ENCODE measurements at regions not wholly inside any gene's neighbourhood (a gene's known extent, or its start where the extent isn't known, plus 50 kb on each side); places are given as distances from the start of the nearest gene placed in this dataset.

DNA sequence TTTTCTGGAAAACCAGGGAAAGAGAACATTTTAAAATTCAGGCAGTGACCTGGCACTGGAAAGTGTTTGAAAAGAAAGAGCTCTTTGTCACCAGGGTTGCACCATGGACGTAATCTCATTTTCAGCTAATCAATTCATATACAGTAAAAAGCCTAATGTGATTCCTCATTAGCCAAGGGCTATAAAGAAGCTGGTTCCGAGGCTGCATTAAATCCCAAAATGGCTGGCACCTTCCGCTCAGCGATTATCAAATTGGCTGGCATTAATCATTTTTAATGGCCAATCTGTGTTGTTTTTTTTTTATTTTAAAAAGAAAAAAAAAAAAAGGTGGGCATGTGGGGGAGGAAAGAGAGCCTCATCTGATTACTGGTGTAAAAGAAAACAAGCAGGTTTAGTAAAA lies 341.4 kb downstream of the RAB28 start:
- TF ChIP-seq, protein P1, sequence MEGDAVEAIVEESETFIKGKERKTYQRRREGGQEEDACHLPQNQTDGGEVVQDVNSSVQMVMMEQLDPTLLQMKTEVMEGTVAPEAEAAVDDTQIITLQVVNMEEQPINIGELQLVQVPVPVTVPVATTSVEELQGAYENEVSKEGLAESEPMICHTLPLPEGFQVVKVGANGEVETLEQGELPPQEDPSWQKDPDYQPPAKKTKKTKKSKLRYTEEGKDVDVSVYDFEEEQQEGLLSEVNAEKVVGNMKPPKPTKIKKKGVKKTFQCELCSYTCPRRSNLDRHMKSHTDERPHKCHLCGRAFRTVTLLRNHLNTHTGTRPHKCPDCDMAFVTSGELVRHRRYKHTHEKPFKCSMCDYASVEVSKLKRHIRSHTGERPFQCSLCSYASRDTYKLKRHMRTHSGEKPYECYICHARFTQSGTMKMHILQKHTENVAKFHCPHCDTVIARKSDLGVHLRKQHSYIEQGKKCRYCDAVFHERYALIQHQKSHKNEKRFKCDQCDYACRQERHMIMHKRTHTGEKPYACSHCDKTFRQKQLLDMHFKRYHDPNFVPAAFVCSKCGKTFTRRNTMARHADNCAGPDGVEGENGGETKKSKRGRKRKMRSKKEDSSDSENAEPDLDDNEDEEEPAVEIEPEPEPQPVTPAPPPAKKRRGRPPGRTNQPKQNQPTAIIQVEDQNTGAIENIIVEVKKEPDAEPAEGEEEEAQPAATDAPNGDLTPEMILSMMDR (IDR thresholded peaks at IDR 0.05): no peak
- no peaks in the 10 kb centered on the region for H3K27me3 Mint-ChIP-seq (ENCODE audit: insufficient read depth)
- DNase-seq: no peak
- no peak overlapping the region for H3K27ac Mint-ChIP-seq
- no peaks in the 10 kb centered on the region for H3K4me1 Mint-ChIP-seq (ENCODE audit: low read depth)
- H3K36me3 Mint-ChIP-seq (ENCODE audit: low read depth): no peaks in the 10 kb centered on the region
- H3K4me3 Mint-ChIP-seq: no peak overlapping the region
- H3K9me3 Mint-ChIP-seq: peaks cover 26% of the 10 kb centered on the region

DNA sequence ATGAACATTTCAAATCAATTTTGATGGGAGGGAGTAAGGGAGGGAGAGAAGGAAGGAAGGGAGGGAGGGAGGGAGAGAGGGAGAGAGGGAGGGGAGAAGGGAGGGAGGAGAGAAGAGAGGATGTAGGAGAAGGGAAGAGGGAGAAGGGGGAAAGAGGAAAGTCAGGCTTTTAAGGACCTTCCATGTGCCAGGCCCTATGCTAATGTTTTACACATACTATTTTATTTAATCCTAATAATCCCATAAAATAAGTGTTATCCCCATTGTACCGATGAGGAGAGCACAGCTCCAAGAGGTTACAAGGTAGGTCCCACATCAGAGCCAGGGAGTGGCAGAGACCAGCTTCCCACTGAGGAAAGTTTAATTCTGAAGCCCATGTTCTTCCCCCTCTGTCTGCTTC lies 341.9 kb downstream of the RAB28 start:
- Mint-ChIP-seq H3K4me3 (no peak overlapping the region), H3K36me3 (ENCODE audit: low read depth) (no peaks in the 10 kb centered on the region), H3K27me3 (ENCODE audit: insufficient read depth) (no peaks in the 10 kb centered on the region), H3K9me3 (peaks cover 25% of the 10 kb centered on the region), H3K27ac (no peak overlapping the region), H3K4me1 (ENCODE audit: low read depth) (no peaks in the 10 kb centered on the region)
- TF ChIP-seq, protein P1 (IDR thresholded peaks at IDR 0.05): no peak
- no peak for DNase-seq

DNA sequence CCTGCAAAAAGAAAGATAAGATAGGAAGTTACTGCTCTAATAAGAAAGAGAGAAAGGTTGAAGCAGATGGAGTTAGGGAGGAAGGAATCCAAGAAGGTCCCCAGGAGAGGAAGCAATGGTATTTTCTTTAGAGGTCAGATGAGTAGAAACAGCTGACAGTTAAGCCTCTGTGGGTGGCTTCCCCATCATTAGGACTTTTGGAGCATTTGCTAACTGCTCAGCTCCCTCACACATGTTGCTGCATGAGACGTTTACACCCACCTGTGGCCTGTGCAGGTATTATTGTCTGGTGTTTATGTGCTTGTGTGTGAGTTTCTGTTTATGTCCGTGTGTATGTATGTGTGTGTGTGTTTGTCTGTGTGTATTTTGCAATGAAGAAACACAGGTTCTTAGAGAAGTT lies 346.8 kb downstream of the RAB28 start:
- no peak overlapping the region for H3K27ac Mint-ChIP-seq
- H3K9me3 Mint-ChIP-seq: peaks cover 16% of the 10 kb centered on the region
- H3K27me3 Mint-ChIP-seq (ENCODE audit: insufficient read depth): no peaks in the 10 kb centered on the region
- no peak overlapping the region for H3K4me3 Mint-ChIP-seq
- TF ChIP-seq, protein P1 (IDR thresholded peaks at IDR 0.05): no peak
- no peaks in the 10 kb centered on the region for H3K4me1 Mint-ChIP-seq (ENCODE audit: low read depth)
- H3K36me3 Mint-ChIP-seq (ENCODE audit: low read depth): no peaks in the 10 kb centered on the region
- no peak for DNase-seq

DNA sequence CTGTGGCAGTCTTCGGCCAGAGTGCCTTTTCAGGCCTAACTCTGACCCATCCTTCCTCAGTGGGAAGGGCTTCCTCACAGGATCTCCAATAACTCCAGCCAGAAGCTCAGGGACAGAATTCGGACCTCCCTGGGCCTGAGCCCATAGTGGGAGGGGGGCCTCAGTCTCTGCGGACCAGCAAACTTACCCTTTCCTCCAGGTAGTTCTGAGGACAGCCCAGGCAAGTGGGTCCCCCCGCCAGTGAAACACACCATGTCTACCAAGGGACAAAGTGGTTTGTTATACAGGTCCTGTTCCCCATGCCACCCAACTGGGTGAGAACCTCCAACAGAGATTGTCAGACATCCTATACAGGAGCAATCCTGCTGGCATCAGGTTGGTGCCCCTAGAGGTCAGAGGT lies 350.4 kb downstream of the RAB28 start:
- Mint-ChIP-seq H3K9me3 (peaks cover 11% of the 10 kb centered on the region), H3K4me3 (no peak overlapping the region), H3K27me3 (ENCODE audit: insufficient read depth) (no peaks in the 10 kb centered on the region), H3K4me1 (ENCODE audit: low read depth) (no peaks in the 10 kb centered on the region), H3K27ac (no peak overlapping the region), H3K36me3 (ENCODE audit: low read depth) (no peaks in the 10 kb centered on the region)
- TF ChIP-seq, protein P1 (IDR thresholded peaks at IDR 0.05): no peak
- no peak for DNase-seq

DNA sequence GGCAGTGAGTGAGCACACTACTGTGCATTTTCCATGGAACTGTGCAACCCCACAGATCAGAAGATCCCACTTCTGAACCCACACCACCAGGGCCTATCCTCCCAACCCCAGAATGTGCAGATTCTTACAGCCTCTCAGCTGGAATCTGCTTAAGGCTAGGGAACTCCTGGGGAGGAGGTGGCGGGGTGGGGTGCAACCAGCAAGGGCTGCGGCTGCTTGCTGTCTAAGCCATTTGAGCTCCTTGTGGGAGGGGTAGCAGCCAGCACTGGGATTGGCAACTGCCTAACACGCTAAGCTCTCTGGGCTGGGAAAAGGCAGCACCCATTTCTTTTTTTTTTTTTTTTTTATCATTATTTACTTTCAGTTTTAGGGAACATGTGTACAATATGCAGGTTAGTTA lies 353.3 kb downstream of the RAB28 start:
- no peak overlapping the region for H3K27ac Mint-ChIP-seq
- TF ChIP-seq, protein P1 (IDR thresholded peaks at IDR 0.05): no peak
- no peaks in the 10 kb centered on the region for H3K36me3 Mint-ChIP-seq (ENCODE audit: low read depth)
- H3K4me3 Mint-ChIP-seq: no peak overlapping the region
- no peaks in the 10 kb centered on the region for H3K4me1 Mint-ChIP-seq (ENCODE audit: low read depth)
- no peak for DNase-seq
- H3K27me3 Mint-ChIP-seq (ENCODE audit: insufficient read depth): no peaks in the 10 kb centered on the region
- peaks cover 24% of the 10 kb centered on the region for H3K9me3 Mint-ChIP-seq

DNA sequence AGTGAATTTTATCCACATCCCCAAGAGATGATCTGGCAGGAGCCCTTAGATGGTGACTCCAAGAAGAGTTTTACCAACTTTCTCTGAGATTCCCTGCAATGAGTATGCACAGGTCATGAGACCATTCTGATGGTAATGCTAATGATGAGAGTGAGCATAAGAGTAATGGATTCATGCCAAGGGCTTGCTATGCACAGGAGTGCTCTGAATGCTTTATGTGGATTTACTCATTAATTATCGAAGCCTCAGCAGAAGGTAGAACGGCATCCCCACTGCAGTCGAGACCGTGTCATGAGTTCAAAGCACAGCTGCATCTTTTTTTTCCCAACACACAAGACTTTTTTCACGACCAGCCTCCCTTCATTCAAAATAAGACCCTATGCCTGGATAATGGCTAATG lies 355.0 kb downstream of the RAB28 start:
- Mint-ChIP-seq H3K4me3 (no peak overlapping the region), H3K4me1 (ENCODE audit: low read depth) (no peaks in the 10 kb centered on the region), H3K27ac (no peak overlapping the region), H3K36me3 (ENCODE audit: low read depth) (no peaks in the 10 kb centered on the region), H3K27me3 (ENCODE audit: insufficient read depth) (no peaks in the 10 kb centered on the region; the same call in 1 of the 2 replicates), H3K9me3 (peaks cover 28% of the 10 kb centered on the region)
- TF ChIP-seq, protein P1 (IDR thresholded peaks at IDR 0.05): no peak
- DNase-seq: no peak
